ENCODE measurements at regions not wholly inside any gene's neighbourhood (a gene's known extent, or its start where the extent isn't known, plus 50 kb on each side); places are given as distances from the start of the nearest gene placed in this dataset.

DNA sequence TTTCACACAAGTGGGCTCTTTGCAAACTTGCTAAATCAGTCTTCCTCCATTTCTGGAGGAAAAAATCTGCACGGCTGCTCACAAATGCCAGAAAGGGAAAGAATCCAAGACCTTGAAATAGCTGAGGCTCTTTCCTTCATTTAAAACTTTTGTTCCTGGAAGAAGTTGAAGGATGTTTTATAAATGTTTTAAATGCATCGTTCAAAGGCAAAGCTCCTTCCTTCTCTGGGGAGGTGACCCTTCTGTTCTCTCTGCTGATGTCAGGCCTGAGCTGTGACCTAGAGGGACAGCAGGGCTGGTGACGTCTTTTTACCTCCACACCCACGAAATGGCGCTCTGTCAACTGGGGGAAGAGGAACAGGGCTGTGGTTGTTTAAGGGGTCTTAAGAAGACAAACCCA, 376.4 kb upstream of the ZNF507 start:
- Histone ChIP-seq H3K4me3 (no peak overlapping the region), H3K27ac (peak overlapping the region in 2 of 4 donors; percentile 63 to 65), H3K36me3 (no peaks in the 10 kb centered on the region), H3K27me3 (no peaks in the 10 kb centered on the region), H3K9me3 (no peaks in the 10 kb centered on the region), H3K4me1 (peaks cover 0 to 3% (median 0%) of the 10 kb centered on the region in 4 donors)
- 51 to 63% methylated on average over 5 of the region's 5 CpGs for WGBS, 2 donors (ENCODE audit: low coverage in 1 of 2)
- DNase-seq, result no peak
- TF ChIP-seq EP300 (IDR thresholded peaks at IDR 0.05; ENCODE audit: low read depth), result no peak
- TF ChIP-seq POLR2A (IDR thresholded peaks at IDR 0.05), result no peak
- TF ChIP-seq, protein P1, sequence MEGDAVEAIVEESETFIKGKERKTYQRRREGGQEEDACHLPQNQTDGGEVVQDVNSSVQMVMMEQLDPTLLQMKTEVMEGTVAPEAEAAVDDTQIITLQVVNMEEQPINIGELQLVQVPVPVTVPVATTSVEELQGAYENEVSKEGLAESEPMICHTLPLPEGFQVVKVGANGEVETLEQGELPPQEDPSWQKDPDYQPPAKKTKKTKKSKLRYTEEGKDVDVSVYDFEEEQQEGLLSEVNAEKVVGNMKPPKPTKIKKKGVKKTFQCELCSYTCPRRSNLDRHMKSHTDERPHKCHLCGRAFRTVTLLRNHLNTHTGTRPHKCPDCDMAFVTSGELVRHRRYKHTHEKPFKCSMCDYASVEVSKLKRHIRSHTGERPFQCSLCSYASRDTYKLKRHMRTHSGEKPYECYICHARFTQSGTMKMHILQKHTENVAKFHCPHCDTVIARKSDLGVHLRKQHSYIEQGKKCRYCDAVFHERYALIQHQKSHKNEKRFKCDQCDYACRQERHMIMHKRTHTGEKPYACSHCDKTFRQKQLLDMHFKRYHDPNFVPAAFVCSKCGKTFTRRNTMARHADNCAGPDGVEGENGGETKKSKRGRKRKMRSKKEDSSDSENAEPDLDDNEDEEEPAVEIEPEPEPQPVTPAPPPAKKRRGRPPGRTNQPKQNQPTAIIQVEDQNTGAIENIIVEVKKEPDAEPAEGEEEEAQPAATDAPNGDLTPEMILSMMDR (IDR thresholded peaks at IDR 0.05), result no peak
- TF ChIP-seq POLR2AphosphoS5 (IDR thresholded peaks at IDR 0.05), result no peak
- in situ Hi-C loops (cut with MboI; ENCODE audit: low pct_ligation_motif_present in 1 of 4, low pct_unique_long_range_greater_than_20kb in 1 of 4, low sequenced_read_pairs in 3 of 4) (no loop called here), intact Hi-C loops (cut with DNase I; ENCODE audit: low total_unique reads) (no loop called here)

DNA sequence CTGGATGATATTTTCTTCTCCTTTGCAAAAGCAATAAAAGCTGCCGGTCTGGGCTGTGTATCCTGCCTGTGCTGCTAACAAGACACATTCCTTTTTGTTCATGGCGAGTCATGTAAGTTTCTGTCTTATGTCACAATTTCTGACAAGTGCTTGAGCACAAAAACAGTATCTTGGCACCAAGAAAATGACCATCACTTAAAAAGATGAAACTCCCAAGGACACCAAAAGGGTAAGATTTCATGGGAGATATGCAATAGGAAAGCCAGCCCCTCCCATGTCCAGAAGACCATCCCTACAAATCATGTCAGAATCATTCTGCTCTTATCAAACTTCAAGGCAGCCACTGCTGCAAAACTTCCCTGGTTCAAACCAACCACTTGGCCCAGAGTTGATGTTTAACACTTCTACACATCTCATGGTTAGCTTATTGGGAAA, 375.4 kb upstream of the ZNF507 start:
- no peaks in the 10 kb centered on the region for H3K36me3 ChIP-seq
- peak overlapping the region in 2 of 4 donors; percentile 63 to 65 for H3K27ac ChIP-seq
- no peak for TF ChIP-seq POLR2A (IDR thresholded peaks at IDR 0.05)
- TF ChIP-seq POLR2AphosphoS5 (IDR thresholded peaks at IDR 0.05), result peak; percentile 80 to 89 (median 85)
- no peak for DNase-seq
- intact Hi-C loops (cut with DNase I; ENCODE audit: low total_unique reads) (no loop called here), in situ Hi-C loops (cut with MboI; ENCODE audit: low pct_ligation_motif_present in 1 of 4, low pct_unique_long_range_greater_than_20kb in 1 of 4, low sequenced_read_pairs in 3 of 4) (no loop called here)
- no peaks in the 10 kb centered on the region for H3K9me3 ChIP-seq
- peaks cover 0 to 3% (median 0%) of the 10 kb centered on the region in 4 donors for H3K4me1 ChIP-seq
- H3K27me3 ChIP-seq, result no peaks in the 10 kb centered on the region
- no peak overlapping the region for H3K4me3 ChIP-seq
- WGBS, 2 donors (ENCODE audit: low coverage in 1 of 2), result 39 to 52% methylated on average over 2 of the region's 2 CpGs

DNA sequence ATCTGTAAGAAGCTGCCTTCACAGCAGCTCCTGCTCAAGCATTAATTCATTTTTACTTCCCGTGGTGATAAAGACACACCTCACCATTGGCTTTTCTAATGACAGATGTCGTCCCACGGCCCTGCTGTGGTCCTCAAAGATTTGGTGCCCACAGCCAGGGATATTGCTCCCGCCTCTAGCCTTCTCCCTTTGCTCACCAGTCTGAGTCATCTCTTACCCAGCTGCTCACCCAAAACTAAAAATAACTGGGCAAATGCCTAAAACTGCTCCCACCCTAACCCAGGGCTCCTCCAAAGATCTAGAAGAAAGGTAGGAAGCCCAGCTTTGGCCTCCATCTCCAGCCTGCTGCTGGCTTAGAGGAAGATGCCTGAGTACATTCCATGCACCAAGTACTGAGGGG, 371.1 kb upstream of the ZNF507 start:
- H3K4me1 ChIP-seq, result peaks cover 0 to 3% (median 0%) of the 10 kb centered on the region in 4 donors
- no peak for DNase-seq
- no peak for TF ChIP-seq EP300 (IDR thresholded peaks at IDR 0.05; ENCODE audit: low read depth)
- no peak overlapping the region for H3K4me3 ChIP-seq
- 90% methylated on average over 4 of the region's 4 CpGs; no CpG with 5 or more reads in 1 of the 2 donors for WGBS, 2 donors (ENCODE audit: low coverage in 1 of 2)
- no peak overlapping the region for H3K27ac ChIP-seq
- intact Hi-C loops (cut with DNase I; ENCODE audit: low total_unique reads) (no loop called here), in situ Hi-C loops (cut with MboI; ENCODE audit: low pct_ligation_motif_present in 1 of 4, low pct_unique_long_range_greater_than_20kb in 1 of 4, low sequenced_read_pairs in 3 of 4) (no loop called here)
- H3K9me3 ChIP-seq, result no peaks in the 10 kb centered on the region
- H3K36me3 ChIP-seq, result no peaks in the 10 kb centered on the region
- no peaks in the 10 kb centered on the region for H3K27me3 ChIP-seq

DNA sequence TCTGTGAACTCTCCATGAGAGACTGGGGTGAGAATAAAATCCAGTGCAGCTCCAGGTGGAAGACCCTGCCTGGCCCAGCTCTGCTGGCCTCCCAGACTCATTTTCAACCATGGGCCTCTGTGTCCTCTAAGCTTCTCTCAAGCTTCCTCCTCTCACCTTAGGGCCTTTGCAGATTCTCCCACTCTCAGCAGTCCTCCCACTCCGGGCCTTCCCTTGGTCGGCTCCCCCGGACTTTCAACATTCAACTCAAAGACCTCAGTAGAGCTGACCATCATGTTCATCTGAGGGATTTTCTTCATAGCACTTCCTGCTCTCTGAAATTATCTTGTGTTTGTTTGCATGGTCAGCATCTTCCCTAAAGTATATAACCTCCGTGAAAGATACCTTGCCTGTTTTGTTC, 370.5 kb upstream of the ZNF507 start:
- Histone ChIP-seq H3K9me3 (no peaks in the 10 kb centered on the region), H3K4me1 (peaks cover 0 to 3% (median 0%) of the 10 kb centered on the region in 4 donors), H3K27me3 (no peaks in the 10 kb centered on the region), H3K36me3 (no peaks in the 10 kb centered on the region), H3K27ac (no peak overlapping the region), H3K4me3 (no peak overlapping the region)
- DNase-seq, result no peak
- no peak for TF ChIP-seq POLR2AphosphoS5 (IDR thresholded peaks at IDR 0.05)
- TF ChIP-seq EP300 (IDR thresholded peaks at IDR 0.05; ENCODE audit: low read depth), result no peak
- TF ChIP-seq, protein P1 (IDR thresholded peaks at IDR 0.05), result no peak
- TF ChIP-seq POLR2A (IDR thresholded peaks at IDR 0.05), result no peak
- intact Hi-C loops (cut with DNase I; ENCODE audit: low total_unique reads) (no loop called here), in situ Hi-C loops (cut with MboI; ENCODE audit: low pct_ligation_motif_present in 1 of 4, low pct_unique_long_range_greater_than_20kb in 1 of 4, low sequenced_read_pairs in 3 of 4) (no loop called here)
- 98 to 100% methylated on average over 2 to 4 of the region's 4 CpGs for WGBS, 2 donors (ENCODE audit: low coverage in 1 of 2)

DNA sequence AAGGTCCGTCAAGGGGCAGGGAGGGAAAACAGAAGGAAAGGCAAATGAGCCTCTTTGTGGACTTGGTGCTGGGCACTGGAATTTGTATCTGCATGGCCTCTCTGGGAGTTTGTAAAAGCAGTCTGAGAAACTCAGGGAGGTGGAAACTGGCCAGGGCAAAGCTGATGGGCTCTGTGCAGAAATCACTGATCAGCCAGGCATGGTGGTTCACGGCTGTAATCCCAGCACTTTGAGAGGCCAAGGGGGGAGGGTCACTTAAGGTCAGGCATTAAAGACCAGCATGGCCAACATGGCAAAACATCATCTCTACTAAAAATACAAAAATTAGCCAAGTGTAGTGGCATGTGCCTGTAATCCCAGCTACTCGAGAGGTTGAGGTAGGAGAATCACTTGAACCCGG, 369.9 kb upstream of the ZNF507 start:
- no peak overlapping the region for H3K27ac ChIP-seq
- H3K27me3 ChIP-seq, result no peaks in the 10 kb centered on the region
- no peaks in the 10 kb centered on the region for H3K4me1 ChIP-seq
- TF ChIP-seq, protein P1 (IDR thresholded peaks at IDR 0.05), result no peak
- TF ChIP-seq POLR2A (IDR thresholded peaks at IDR 0.05), result no peak
- TF ChIP-seq POLR2AphosphoS5 (IDR thresholded peaks at IDR 0.05), result no peak
- TF ChIP-seq EP300 (IDR thresholded peaks at IDR 0.05; ENCODE audit: low read depth), result no peak
- H3K4me3 ChIP-seq, result no peak overlapping the region
- H3K9me3 ChIP-seq, result no peaks in the 10 kb centered on the region
- 82% methylated on average over 4 of the region's 4 CpGs; no CpG with 5 or more reads in 1 of the 2 donors for WGBS, 2 donors (ENCODE audit: low coverage in 1 of 2)
- no peak for DNase-seq
- no peaks in the 10 kb centered on the region for H3K36me3 ChIP-seq
- in situ Hi-C loops (cut with MboI; ENCODE audit: low pct_ligation_motif_present in 1 of 4, low pct_unique_long_range_greater_than_20kb in 1 of 4, low sequenced_read_pairs in 3 of 4) (no loop called here), intact Hi-C loops (cut with DNase I; ENCODE audit: low total_unique reads) (no loop called here)

All from transverse colon (tissue), 4 donors.